SW 1271 (cell line): ENCODE measurements at regions not wholly inside any gene's neighbourhood (a gene's known extent, or its start where the extent isn't known, plus 50 kb on each side); places are given as distances from the start of the nearest gene placed in this dataset.
"Not testable (repeated sequence)": the region's sequence is repeated elsewhere in the genome, so short reads cannot be mapped to it uniquely, and the experiment has no call there.

Experiments
- DNase-seq, 2 experiments: peaks; one replicate each; lab custom pipeline; 2025; lab: John Stamatoyannopoulos, UW

DNA sequence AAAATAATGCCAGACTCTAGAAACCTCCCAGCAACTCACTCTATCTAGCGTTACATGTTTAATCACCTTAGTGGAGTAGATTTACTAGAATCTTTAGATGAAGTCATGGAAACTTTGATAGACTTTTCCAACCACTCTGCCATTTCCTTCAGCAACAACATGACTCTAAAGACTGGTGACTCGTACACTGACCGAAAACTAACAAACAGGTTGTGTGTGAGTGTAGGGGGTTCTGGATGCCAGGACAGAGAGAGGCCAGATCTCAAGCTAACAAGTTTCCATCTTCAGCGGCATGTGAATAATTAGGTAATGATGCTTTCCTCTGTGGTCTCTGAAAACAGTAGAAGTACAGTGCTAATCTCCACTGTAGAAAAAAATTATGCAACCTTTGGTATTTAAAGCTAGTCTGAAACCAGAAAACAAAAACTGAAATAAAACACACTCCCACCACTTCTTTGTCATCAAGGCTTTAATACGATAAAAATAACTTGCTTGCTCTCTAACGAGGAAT is 286.4 kb downstream of the PRDM5 start:
- DNase-seq: no peak

GRCh38 chr4:120633810-120634209 is 288.7 kb downstream of the PRDM5 start:
- DNase-seq: no peak

DNA sequence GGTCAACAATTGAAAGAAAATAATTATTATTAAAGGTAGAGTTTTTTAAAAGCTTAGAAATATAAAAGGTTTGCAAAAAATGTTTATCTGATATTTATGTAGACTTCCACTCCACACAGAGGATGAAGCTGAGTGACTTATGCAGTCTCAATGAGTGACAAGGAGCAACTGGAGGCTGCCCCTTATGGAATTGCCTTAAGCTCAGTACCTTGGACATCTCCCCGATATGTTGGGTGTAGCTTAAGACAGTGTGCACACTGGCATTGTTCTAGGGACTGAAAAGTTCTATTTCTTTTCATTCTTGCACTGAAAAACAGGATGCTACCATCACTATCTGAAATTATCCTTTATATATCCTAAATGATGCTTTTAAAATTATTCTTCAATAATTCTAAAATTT is 292.1 kb downstream of the PRDM5 start:
- DNase-seq: no peak

DNA sequence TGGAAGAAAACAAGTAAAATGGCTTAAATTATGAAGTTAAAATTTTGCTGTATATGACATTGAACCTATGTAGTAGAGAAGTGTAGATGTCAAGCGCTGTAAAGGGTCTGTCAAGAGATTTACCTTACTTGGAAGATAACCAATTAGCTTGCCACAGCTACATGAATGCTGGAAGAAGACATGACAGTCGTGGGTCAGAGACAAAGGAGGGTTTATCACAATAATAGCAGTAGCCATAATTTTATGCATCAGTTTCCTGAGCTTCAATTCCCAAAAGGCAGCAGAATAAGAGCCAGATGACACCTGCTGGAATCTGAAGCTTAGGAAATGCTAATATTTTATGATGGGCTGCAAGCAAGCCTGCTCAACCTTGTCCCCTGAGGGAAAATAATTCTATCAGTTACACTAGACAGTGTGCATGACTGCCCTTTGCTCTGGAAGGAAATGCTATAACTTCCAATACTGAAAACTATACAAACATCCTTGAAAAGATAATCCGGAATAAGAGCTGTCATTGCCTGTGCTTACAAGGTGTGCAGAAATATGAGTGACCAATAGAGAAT is 292.9 kb downstream of the PRDM5 start:
- no peak for DNase-seq

GRCh38 chr4:120622601-120623000 is 299.9 kb downstream of the PRDM5 start:
- no peak for DNase-seq

DNA sequence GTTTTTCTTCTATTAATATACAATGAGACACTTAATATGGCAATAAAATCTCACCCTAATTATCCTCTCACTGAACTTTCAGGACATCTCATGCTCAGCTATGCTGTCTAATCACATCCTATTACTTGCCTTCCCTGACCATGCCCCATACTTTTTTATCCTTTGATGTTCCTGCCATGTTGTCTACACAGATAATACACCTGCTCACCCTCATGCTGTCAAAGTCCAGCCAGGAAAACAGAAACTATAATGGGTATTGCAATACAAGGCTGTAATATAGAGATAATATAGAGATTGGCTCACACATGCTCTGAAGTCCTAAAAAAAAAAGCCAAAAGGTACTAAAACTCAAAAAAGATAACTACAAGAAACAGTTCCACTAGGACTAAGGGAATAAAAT is 305.4 kb downstream of the PRDM5 start:
- no peak for DNase-seq

DNA sequence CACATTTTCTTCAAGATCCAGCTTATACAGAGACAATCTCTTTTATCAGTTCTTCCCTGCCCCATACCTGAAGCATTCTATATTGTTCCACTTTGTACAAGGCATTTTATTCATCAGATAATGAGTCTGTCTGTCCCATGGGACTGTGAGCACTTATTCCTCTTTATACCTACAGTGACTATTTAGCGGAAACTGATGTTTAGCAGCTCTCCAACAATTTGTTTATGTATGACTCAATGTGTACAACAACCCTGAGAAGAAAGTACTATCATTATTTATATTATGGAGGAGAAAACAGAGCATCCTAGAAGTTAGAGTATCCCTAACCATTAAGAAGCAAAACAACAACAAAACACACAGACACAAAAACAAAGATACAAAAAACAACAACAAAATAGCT is 306.5 kb downstream of the PRDM5 start:
- no peak for DNase-seq

DNA sequence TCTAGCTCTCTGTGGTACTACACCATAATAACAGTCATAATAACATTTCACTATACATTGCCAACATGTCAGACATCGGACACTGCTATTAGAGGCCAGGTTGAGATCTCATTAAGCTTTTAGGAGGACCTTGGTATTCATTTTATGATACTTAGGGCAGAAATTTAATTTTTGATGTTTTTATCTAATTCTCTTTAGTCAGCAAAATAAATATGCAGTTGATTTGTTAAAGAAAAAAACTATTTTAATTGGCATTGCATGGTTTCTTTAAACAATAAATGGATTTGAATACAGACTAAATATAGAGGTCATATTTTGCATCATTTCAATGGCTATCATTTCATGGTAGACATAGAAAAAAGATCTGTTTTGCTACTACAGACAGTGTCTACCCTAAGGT is 308.7 kb downstream of the PRDM5 start:
- no peak for DNase-seq

GRCh38 chr4:120611092-120611491 is 311.4 kb downstream of the PRDM5 start:
- DNase-seq: no peak

DNA sequence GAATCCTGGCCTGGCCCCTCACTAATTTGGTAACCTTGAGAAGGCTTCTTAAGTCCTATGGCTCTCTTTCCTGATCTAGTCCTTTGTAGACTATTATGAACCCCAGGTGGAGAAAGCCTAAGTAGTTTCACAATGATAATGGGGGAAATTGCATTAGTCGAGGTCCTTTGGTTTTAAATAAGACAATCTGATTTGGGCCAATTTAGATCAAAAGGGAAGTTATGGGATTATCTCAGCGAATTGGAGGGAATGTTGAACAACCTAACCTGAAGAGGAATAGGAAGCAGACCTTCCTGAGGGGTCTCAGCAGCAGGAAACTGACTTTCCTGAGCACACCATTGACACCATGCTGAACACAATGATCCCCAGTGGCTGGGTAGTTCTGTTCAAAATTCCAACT is 331.5 kb downstream of the PRDM5 start:
- DNase-seq: no peak

DNA sequence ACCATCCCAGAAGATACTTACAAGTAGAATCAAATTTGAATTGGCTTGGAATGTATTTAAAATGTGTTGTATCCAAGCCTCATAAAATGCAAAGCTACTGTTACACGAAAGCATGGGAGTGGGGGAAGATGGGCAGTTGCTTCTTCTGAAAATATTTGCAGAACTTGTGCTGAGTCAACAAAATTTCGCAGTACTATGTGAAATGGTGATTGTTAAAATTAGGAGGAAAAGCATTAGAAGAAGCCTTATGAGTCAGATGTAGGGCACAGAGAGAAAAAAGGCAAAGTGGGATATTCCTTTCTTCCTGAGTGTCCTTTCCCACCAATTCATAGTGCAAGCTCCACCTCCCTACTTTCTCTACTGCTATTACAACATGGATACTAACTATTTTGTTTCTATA is 332.7 kb downstream of the PRDM5 start:
- DNase-seq: no peak

GRCh38 chr4:120568731-120569130 is 353.8 kb downstream of the PRDM5 start:
- no peak for DNase-seq

- no peak for DNase-seq
Measured at GRCh38 chr4:120561648-120562047, 360.9 kb downstream of the PRDM5 start.

DNA sequence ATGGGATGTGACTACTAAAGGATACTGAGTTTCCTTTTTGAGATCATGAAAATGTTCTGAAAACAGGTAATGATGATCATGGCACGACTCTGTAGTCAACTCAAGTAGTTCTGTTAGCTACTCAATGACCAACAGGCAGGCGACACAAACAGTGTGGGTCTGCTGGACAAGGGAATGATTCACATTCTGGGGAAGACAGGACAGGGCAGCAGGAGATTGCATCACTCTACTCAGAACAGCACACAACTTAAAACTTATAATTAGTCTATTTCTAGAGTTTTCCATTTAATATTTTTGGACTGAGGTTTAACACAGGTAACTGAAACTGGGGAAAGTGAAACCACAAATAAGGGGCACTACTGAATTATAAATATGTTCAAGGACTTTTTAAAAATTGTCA is 365.2 kb downstream of the PRDM5 start:
- DNase-seq: no peak

DNA sequence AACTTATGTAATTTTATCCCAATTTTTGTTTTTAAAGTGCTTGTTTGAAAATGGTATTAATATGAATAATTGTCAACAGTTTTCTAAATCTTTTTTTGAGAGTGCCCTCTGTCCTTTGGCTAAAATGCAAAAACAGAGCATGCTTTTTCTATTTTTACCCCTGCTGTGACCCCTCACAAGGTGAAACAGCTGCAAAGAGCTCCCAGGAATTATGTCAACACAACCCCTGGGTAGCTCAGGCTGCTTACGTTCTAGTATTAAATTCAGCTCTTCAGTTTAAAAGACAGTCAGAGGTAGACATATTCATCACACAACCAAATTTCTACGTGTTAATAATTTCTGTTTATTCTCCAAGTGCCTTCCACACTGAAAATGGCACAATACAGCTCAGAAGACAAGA is 367.5 kb downstream of the PRDM5 start:
- DNase-seq: no peak

GRCh38 chr4:120554086-120554485 is 368.4 kb downstream of the PRDM5 start:
- DNase-seq: no peak

DNA sequence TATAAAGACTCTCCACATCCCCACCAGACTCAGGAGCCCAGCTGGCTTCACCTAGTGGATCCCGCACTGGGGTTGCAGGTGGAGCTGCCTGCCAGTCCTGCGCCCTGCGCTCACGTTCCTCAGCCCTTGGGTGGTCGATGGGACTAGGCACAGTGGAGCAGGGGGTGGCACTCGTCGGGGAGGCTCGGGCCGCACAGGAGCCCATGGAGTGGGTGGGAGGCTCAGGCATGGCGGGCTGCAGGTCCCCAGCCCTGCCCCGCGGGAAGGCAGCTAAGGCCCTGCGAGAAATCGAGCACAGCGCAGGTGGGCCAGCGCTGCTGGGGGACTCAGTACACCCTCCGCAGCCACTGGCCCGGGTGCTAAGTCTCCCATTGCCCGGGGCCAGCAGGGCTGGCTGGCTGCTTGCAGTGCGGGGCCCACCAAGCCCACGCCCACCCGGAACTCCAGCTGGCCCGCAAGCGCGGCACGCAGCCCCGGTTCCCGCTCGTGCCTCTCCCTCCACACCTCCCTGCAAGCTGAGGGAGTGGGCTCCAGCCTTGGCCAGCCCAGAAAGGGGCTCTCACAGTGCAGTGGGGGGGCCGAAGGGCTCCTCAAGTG is 371.8 kb downstream of the PRDM5 start:
- DNase-seq: not testable (repeated sequence)

GRCh38 chr4:120549011-120549570 is 373.4 kb downstream of the PRDM5 start:
- no peak for DNase-seq

DNA sequence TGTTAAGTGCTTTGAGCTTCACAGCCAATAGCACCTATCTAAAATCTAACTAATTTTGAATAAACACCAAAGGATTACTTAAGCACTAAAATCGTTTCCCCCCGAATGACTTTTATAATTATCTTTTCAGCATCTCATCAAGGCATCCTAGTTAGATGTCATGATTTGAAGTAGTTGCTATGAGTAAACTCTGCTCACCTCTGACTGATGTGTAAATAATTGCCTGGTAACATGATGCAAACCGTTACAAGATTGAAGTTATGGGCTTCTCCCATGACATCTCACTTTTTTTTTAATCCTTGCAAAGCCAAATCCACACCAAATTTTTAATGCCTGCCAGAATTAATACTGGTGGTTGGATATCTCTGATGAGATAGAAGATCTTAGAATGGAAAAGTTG is 377.1 kb downstream of the PRDM5 start:
- no peak for DNase-seq

DNA sequence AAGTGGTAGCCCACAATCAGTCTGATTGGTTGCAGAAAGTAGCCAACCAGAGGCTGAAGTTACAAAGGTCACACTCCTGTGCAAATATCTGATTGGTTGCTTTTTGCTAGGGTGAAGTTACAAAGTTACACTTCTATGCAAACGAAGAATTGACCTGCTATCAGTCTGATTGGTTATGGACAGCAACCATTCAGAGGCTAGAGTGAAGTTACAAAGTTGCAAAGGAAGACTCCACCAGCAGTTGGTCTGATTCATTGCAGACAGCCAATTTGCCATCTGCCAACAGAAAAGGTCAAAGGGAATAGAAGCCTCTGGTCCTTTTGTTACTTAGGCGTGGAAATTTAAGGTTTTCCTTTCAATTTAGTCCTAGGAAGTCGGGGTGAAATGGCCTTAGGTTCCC is 377.7 kb downstream of the PRDM5 start:
- DNase-seq: no peak

DNA sequence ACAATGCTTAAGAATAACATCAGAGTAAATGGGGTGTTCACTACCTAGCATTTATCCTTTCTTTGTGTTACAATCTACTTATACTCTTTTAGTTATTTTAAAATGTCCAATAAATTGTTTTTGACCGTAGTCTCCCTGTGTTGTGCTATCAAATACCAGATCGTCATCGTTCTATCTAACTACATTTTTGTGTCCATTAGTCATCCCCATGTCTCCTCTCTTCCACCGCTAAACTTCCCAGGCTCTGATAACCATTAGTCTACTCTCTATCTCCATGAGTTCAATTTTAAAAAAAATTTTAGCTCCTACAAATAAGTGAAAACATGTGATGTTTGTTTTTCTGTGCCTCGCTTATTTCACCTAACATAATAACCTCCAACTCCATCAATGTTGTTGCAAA is 381.9 kb downstream of the PRDM5 start:
- DNase-seq: no peak

- no peak for DNase-seq
Measured at GRCh38 chr4:120536884-120537283, 385.6 kb downstream of the PRDM5 start.

DNA sequence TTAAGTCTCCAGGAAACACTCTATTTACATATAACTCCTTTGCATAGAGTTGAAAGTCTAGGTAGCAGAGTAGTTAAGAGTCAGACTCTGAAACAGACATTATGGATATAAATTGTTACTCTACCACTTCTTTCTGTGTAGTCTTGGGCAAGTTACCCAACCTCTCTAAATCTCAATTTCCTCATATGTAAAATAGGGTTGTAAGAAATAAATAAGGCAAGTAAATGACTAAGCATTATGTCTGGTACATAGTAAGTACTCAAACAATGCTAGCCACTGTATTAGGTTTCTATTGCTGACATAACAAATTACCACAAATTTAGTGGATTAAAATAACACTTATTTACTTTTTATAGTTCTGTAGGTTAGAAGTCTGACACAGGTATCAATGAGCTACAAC is 394.1 kb downstream of the PRDM5 start:
- DNase-seq: no peak

GRCh38 chr4:120526033-120526432 is 396.5 kb downstream of the PRDM5 start:
- DNase-seq: no peak
